WERI-Rb-1 (cell line): ENCODE measurements at regions not wholly inside any gene's neighbourhood (a gene's known extent, or its start where the extent isn't known, plus 50 kb on each side); places are given as distances from the start of the nearest gene placed in this dataset.

ENCODE experiments used
- DNase-seq: peaks from one replicate; pipeline ENCODE4 v3.0.0-alpha.2; 2020
- H3K27ac ChIP-seq: fragments of 250-450 bp; sonication (Bioruptor Pico); 2 replicates; pipeline ENCODE4 v1.5.1; 2020; ENCODE audit warnings: mild to moderate bottlenecking, moderate library complexity
- H3K27me3 ChIP-seq: fragments of 250-450 bp; sonication (Bioruptor Pico); 2 replicates; pipeline ENCODE4 v1.5.1; 2021; ENCODE audit warnings: mild to moderate bottlenecking, low read depth, moderate library complexity; ENCODE audit not compliant: insufficient read depth, severe bottlenecking
- H3K36me3 ChIP-seq: fragments of 250-450 bp; sonication (Bioruptor Pico); 2 replicates; pipeline ENCODE4 v1.5.1; 2020; ENCODE audit warnings: mild to moderate bottlenecking, moderate library complexity
- H3K4me3 ChIP-seq: 2 replicates; pipeline ENCODE4 v1.5.1; 2011; ENCODE audit warnings: low read depth, mild to moderate bottlenecking, control low read depth, low read length
- H3K9me3 ChIP-seq: fragments of 250-450 bp; sonication (Bioruptor Pico); 2 replicates; pipeline ENCODE4 v1.5.1; 2021; ENCODE audit warnings: mild to moderate bottlenecking, moderate library complexity; ENCODE audit not compliant: severe bottlenecking
- CTCF ChIP-seq: IDR thresholded peaks from 2 replicates; pipeline ENCODE4 v1.5.1; 2011; ENCODE audit warnings: low read depth, mild to moderate bottlenecking, control low read depth, inconsistent platforms, low read length

DNA sequence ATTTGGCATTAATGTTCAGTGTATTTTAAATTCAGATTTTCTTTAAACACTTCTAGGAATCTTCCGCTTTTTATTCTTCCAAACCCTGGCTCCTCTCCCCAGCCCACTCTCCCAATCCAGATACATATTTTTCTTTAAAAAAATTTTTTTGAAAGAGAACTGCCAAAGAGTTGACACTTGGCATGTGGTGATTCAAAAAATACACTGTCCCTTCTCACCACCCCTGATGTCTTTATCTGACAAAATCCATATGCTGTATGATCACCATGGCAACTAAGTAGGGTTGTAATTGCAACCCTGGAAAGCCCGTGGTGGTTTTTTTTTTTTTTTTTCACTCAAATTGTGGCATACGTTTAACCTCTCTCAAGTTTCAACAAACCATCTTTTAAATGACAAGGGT lies 355.8 kb upstream of the SASH1 start:
- TF ChIP-seq CTCF: no peak
- no peaks in the 10 kb centered on the region for H3K36me3 ChIP-seq

DNA sequence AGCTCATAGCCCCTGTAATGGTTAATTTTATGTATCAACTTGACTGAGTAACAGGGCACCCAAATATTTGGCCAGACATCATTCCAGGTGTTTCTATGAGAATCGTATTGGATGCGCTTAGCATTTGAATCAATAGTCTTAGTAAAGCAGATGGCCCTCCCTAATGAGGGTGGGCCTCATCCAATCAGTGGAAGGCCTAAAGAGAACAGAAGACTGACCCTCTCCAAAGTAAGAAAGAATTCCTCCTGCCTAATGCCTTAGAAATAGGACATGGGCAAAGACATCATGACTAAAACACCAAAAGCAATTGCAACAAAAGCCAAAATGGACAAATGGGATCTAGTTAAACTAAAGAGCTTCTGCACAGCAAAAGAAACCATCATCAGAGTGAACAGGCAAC lies 352.5 kb upstream of the SASH1 start:
- Histone ChIP-seq H3K4me3 (no peak overlapping the region), H3K27me3 (no peaks in the 10 kb centered on the region), H3K9me3 (no peaks in the 10 kb centered on the region), H3K27ac (no peak overlapping the region), H3K36me3 (no peaks in the 10 kb centered on the region)
- TF ChIP-seq CTCF: no peak
- DNase-seq: no peak

More for the DNA sequence above, 355.8 kb upstream of the SASH1 start:
- no peak overlapping the region for H3K4me3 ChIP-seq
- no peak for DNase-seq
- H3K9me3 ChIP-seq: no peaks in the 10 kb centered on the region
- no peak overlapping the region for H3K27ac ChIP-seq
- H3K27me3 ChIP-seq: no peaks in the 10 kb centered on the region

DNA sequence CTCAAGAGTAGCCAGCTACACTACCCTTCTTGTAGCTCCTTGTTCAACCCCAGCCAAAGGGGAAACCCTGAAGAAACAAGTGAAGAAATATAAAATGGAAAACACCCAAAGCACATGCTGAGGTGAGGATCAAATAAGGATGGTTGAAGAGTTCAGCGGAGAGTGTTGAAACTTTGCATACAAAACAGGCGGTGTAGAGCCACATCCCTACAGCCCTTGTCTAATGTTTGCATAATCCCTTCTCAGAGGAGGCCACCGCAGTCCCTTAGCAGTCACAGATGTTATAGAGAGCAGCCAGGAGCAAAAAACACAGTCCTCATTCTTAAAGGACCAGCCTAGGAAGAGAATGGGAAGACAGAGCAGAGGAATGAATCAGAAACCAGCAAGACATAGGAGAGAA lies 350.7 kb upstream of the SASH1 start:
- no peak overlapping the region for H3K27ac ChIP-seq
- no peak for TF ChIP-seq CTCF
- no peak for DNase-seq
- no peak overlapping the region for H3K4me3 ChIP-seq
- no peaks in the 10 kb centered on the region for H3K36me3 ChIP-seq
- H3K9me3 ChIP-seq: no peaks in the 10 kb centered on the region
- no peaks in the 10 kb centered on the region for H3K27me3 ChIP-seq

- DNase-seq: no peak
- Histone ChIP-seq H3K4me3 (no peak overlapping the region), H3K27ac (no peak overlapping the region), H3K36me3 (no peaks in the 10 kb centered on the region), H3K27me3 (no peaks in the 10 kb centered on the region), H3K9me3 (no peaks in the 10 kb centered on the region)
- TF ChIP-seq CTCF: no peak
Observed at GRCh38 chr6:147999001-147999540, 343.6 kb upstream of the SASH1 start.

DNA sequence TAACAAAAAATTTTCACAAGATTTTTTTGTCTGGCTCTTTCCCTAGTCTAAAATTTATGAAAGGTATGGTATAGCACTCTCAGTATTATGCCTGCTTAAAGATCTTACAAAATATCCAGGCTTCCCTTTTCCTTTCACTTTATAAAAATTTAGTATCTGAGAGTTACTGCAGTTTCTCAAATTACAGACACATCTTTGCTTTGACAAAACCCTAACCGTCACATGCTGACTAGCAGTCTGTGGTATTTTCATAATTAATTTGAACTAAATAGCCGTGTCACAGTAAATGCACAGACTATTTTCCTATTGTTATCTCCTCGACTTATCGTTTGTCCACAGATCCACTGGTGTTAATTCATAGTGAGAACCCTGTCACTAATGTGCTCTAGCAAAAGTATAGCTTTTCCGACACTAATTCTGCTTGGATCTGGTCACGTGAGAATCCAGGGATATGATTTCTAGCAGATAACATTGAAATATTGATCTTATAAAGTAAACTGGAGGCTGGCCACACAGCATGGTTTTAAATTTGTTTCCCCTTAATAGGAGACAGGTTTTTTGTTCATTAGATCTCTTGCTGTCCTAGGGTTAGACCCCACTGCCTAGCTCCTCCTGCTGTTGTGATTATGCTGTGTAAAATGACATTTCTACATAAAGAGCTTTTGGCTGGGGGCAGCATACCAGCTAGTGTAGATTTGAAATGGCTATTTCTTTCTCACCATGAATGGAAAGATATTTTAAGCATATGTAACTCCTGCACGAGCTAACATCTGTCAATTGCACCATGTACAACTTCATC lies 340.6 kb upstream of the SASH1 start:
- Histone ChIP-seq H3K36me3 (no peaks in the 10 kb centered on the region), H3K27me3 (no peaks in the 10 kb centered on the region), H3K9me3 (peaks cover 3% of the 10 kb centered on the region), H3K27ac (no peak overlapping the region), H3K4me3 (no peak overlapping the region)
- TF ChIP-seq CTCF: no peak
- no peak for DNase-seq
